ENCODE measurements at regions not wholly inside any gene's neighbourhood (a gene's known extent, or its start where the extent isn't known, plus 50 kb on each side); places are given as distances from the start of the nearest gene placed in this dataset.

DNA sequence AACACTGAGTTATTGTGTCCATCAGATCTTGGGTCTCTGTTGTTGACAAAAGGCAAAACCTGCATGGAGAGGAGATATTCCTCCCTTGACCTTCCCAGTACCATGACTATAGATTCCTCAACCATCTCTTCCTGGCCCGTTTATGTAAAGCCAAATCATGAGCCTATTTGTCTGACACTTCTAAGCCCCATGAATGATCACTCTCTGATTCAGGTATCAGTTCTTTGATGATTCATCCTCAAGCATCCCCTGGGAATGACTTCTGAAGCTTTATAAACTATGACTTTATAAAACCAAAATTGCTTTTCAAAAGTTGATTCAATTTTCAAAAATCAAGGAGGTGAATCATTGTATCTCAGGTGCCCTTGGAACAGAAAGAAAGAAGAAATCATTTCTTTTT is 78.7 kb upstream of the LOC128125822 start:
- WGBS (ENCODE audit: extremely low coverage, insufficient coverage, insufficient read length) = no CpG with 5 or more reads among the region's 1 CpG
- no peak overlapping the region for H4K8ac ChIP-seq (ENCODE audit: low read depth, low read length)
- no peak overlapping the region for H2AK5ac ChIP-seq (ENCODE audit: low read length)
- no peaks in the 10 kb centered on the region for H3K36me3 ChIP-seq (ENCODE audit: control insufficient read depth in 1 of 2, insufficient read depth in 2 of 2, low read length in 2 of 2)
- H2BK12ac ChIP-seq (ENCODE audit: low read length) = no peak overlapping the region
- no peak overlapping the region for H3K4ac ChIP-seq (ENCODE audit: low read depth, low read length)
- no peaks in the 10 kb centered on the region for H3K79me2 ChIP-seq (ENCODE audit: control insufficient read depth, insufficient read depth, low read length, poor library complexity)
- no peak overlapping the region for H4K12ac ChIP-seq (ENCODE audit: low read depth, low read length)
- H3K14ac ChIP-seq (ENCODE audit: low read length) = no peak overlapping the region
- no peak overlapping the region for H3K27ac ChIP-seq (ENCODE audit: low read depth, low read length)
- H3K4me3 ChIP-seq (ENCODE audit: low read depth, low read length) = no peak overlapping the region
- H3K23ac ChIP-seq (ENCODE audit: low read length) = no peak overlapping the region
- no peak overlapping the region for H2BK5ac ChIP-seq (ENCODE audit: low read depth, low read length, poor library complexity)
- H3K18ac ChIP-seq (ENCODE audit: low read length) = no peak overlapping the region
- no peak for DNase-seq
- no peak overlapping the region for H4K91ac ChIP-seq (ENCODE audit: low read depth, low read length)
- no peaks in the 10 kb centered on the region for H3K4me1 ChIP-seq (ENCODE audit: control insufficient read depth in 1 of 2, insufficient read depth in 2 of 2, low read length in 2 of 2)
- H2BK120ac ChIP-seq (ENCODE audit: insufficient read depth, low read length, poor library complexity) = no peak overlapping the region
- H3K9me3 ChIP-seq (ENCODE audit: insufficient read depth, low read depth, low read length) = no peaks in the 10 kb centered on the region
- H2AFZ ChIP-seq (ENCODE audit: insufficient read depth, low read length, poor library complexity) = no peak overlapping the region
- no peak overlapping the region for H3K4me2 ChIP-seq (ENCODE audit: low read length)
- H3K9ac ChIP-seq (ENCODE audit: low read length) = no peak overlapping the region
- no peaks in the 10 kb centered on the region for H3K79me1 ChIP-seq (ENCODE audit: low read length)
- H3K27me3 ChIP-seq (ENCODE audit: insufficient read depth, low read length) = no peaks in the 10 kb centered on the region

DNA sequence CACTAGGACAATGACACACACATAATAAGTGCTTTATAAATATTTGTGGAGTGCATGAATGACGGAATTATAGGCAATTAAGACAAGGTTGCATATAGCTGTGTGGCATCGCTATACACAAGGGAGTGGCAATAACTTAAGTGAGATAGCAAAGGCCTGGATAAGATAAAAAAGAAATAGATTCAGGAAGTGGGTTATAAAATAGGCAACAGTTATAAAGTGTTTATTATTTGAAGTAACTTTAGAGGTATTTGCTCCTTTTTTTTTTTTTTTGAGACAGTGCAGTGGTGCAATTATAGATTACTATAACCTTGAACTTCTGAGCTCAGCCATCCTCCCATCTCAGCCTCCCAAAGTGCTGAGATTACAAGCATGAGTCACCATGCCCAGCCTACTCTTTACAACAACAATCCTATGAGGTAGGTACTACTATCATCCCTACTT is 75.9 kb upstream of the LOC128125822 start:
- Histone ChIP-seq H3K79me2 (ENCODE audit: control insufficient read depth, insufficient read depth, low read length, poor library complexity) (no peaks in the 10 kb centered on the region), H3K4me1 (ENCODE audit: control insufficient read depth in 1 of 2, insufficient read depth in 2 of 2, low read length in 2 of 2) (no peaks in the 10 kb centered on the region), H3K18ac (ENCODE audit: low read length) (no peak overlapping the region), H4K91ac (ENCODE audit: low read depth, low read length) (no peak overlapping the region), H3K27ac (ENCODE audit: low read depth, low read length) (no peak overlapping the region), H2AK5ac (ENCODE audit: low read length) (no peak overlapping the region), H3K9me3 (ENCODE audit: insufficient read depth, low read depth, low read length) (no peaks in the 10 kb centered on the region), H3K27me3 (ENCODE audit: insufficient read depth, low read length) (no peaks in the 10 kb centered on the region), H4K12ac (ENCODE audit: low read depth, low read length) (no peak overlapping the region), H2BK5ac (ENCODE audit: low read depth, low read length, poor library complexity) (no peak overlapping the region), H3K23ac (ENCODE audit: low read length) (no peak overlapping the region), H2BK12ac (ENCODE audit: low read length) (no peak overlapping the region), H3K14ac (ENCODE audit: low read length) (no peak overlapping the region), H3K4ac (ENCODE audit: low read depth, low read length) (no peak overlapping the region), H3K4me2 (ENCODE audit: low read length) (no peak overlapping the region), H3K36me3 (ENCODE audit: control insufficient read depth in 1 of 2, insufficient read depth in 2 of 2, low read length in 2 of 2) (no peaks in the 10 kb centered on the region), H3K79me1 (ENCODE audit: low read length) (no peaks in the 10 kb centered on the region), H2BK120ac (ENCODE audit: insufficient read depth, low read length, poor library complexity) (no peak overlapping the region), H3K4me3 (ENCODE audit: low read depth, low read length) (no peak overlapping the region), H2AFZ (ENCODE audit: insufficient read depth, low read length, poor library complexity) (no peak overlapping the region), H3K9ac (ENCODE audit: low read length) (no peak overlapping the region), H4K8ac (ENCODE audit: low read depth, low read length) (no peak overlapping the region)
- DNase-seq = no peak
- no CpG with 5 or more reads among the region's 2 CpGs for WGBS (ENCODE audit: extremely low coverage, insufficient coverage, insufficient read length)

DNA sequence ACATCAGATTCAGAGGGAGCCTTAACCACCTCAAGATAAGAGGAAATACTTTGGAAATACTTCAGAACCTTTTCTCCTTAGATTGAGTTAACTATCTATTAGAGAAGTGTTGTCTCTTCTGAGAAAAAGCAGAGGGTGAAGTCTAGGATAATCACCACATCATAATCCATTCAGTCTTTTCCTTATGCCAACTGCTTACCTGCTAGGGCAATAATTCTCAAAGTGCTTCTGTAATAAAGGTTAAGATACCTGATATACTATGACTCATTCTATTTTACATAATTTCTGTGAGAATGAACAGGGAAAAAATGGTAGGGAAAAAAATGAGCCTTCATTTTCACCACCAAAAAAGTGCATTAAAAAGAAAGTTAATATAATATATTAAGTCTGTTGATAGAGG is 70.1 kb upstream of the LOC128125822 start:
- Histone ChIP-seq H4K12ac (ENCODE audit: low read depth, low read length) (no peak overlapping the region), H4K91ac (ENCODE audit: low read depth, low read length) (no peak overlapping the region), H2BK5ac (ENCODE audit: low read depth, low read length, poor library complexity) (no peak overlapping the region), H3K27ac (ENCODE audit: low read depth, low read length) (no peak overlapping the region), H3K79me1 (ENCODE audit: low read length) (no peaks in the 10 kb centered on the region), H3K4ac (ENCODE audit: low read depth, low read length) (no peak overlapping the region), H2AK5ac (ENCODE audit: low read length) (no peak overlapping the region), H3K18ac (ENCODE audit: low read length) (no peak overlapping the region), H3K23ac (ENCODE audit: low read length) (no peak overlapping the region), H3K4me2 (ENCODE audit: low read length) (no peak overlapping the region), H3K14ac (ENCODE audit: low read length) (no peak overlapping the region), H3K36me3 (ENCODE audit: control insufficient read depth in 1 of 2, insufficient read depth in 2 of 2, low read length in 2 of 2) (no peaks in the 10 kb centered on the region), H3K9me3 (ENCODE audit: insufficient read depth, low read depth, low read length) (no peaks in the 10 kb centered on the region), H3K9ac (ENCODE audit: low read length) (no peak overlapping the region), H3K4me3 (ENCODE audit: low read depth, low read length) (no peak overlapping the region), H3K4me1 (ENCODE audit: control insufficient read depth in 1 of 2, insufficient read depth in 2 of 2, low read length in 2 of 2) (no peaks in the 10 kb centered on the region), H2BK120ac (ENCODE audit: insufficient read depth, low read length, poor library complexity) (no peak overlapping the region), H2AFZ (ENCODE audit: insufficient read depth, low read length, poor library complexity) (no peak overlapping the region), H3K79me2 (ENCODE audit: control insufficient read depth, insufficient read depth, low read length, poor library complexity) (no peaks in the 10 kb centered on the region), H3K27me3 (ENCODE audit: insufficient read depth, low read length) (no peaks in the 10 kb centered on the region), H4K8ac (ENCODE audit: low read depth, low read length) (no peak overlapping the region), H2BK12ac (ENCODE audit: low read length) (no peak overlapping the region)
- no peak for DNase-seq

DNA sequence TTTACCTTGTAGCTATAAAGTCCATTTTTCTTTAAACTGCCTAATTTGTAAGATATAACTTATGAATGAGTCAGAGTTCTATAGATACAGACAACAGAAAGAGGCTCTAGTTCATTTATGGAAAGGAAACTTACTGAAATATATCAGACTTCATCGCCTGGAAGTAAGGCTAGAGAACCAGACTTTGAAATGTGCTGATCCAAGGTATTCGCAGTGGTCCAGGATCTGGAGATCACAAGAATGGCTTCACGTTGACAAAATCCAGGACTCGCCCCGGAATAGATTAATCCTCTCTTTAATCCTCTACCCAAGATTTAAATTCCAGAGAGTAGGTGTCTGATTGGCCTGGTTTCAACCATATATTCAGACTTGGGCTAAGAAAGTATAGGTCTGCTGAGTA is 69.1 kb upstream of the LOC128125822 start:
- DNase-seq = no peak
- no peak overlapping the region for H3K4me3 ChIP-seq (ENCODE audit: low read depth, low read length)
- no peak overlapping the region for H2BK5ac ChIP-seq (ENCODE audit: low read depth, low read length, poor library complexity)
- no peak overlapping the region for H2BK120ac ChIP-seq (ENCODE audit: insufficient read depth, low read length, poor library complexity)
- H4K12ac ChIP-seq (ENCODE audit: low read depth, low read length) = no peak overlapping the region
- H3K4me2 ChIP-seq (ENCODE audit: low read length) = no peak overlapping the region
- H3K4me1 ChIP-seq (ENCODE audit: control insufficient read depth in 1 of 2, insufficient read depth in 2 of 2, low read length in 2 of 2) = no peaks in the 10 kb centered on the region
- no peaks in the 10 kb centered on the region for H3K36me3 ChIP-seq (ENCODE audit: control insufficient read depth in 1 of 2, insufficient read depth in 2 of 2, low read length in 2 of 2)
- no peak overlapping the region for H3K4ac ChIP-seq (ENCODE audit: low read depth, low read length)
- H3K79me1 ChIP-seq (ENCODE audit: low read length) = no peaks in the 10 kb centered on the region
- H3K27me3 ChIP-seq (ENCODE audit: insufficient read depth, low read length) = no peaks in the 10 kb centered on the region
- no peak overlapping the region for H2BK12ac ChIP-seq (ENCODE audit: low read length)
- no peak overlapping the region for H4K8ac ChIP-seq (ENCODE audit: low read depth, low read length)
- H3K27ac ChIP-seq (ENCODE audit: low read depth, low read length) = no peak overlapping the region
- H3K9ac ChIP-seq (ENCODE audit: low read length) = no peak overlapping the region
- H3K18ac ChIP-seq (ENCODE audit: low read length) = no peak overlapping the region
- no peak overlapping the region for H2AK5ac ChIP-seq (ENCODE audit: low read length)
- WGBS (ENCODE audit: extremely low coverage, insufficient coverage, insufficient read length) = no CpG with 5 or more reads among the region's 5 CpGs
- no peak overlapping the region for H3K23ac ChIP-seq (ENCODE audit: low read length)
- no peaks in the 10 kb centered on the region for H3K9me3 ChIP-seq (ENCODE audit: insufficient read depth, low read depth, low read length)
- no peak overlapping the region for H4K91ac ChIP-seq (ENCODE audit: low read depth, low read length)
- no peak overlapping the region for H2AFZ ChIP-seq (ENCODE audit: insufficient read depth, low read length, poor library complexity)
- no peak overlapping the region for H3K14ac ChIP-seq (ENCODE audit: low read length)
- H3K79me2 ChIP-seq (ENCODE audit: control insufficient read depth, insufficient read depth, low read length, poor library complexity) = no peaks in the 10 kb centered on the region

Data from trophoblast cell (in vitro differentiated cells and primary cell).